IPS-18a (cell line): ENCODE measurements at regions not wholly inside any gene's neighbourhood (a gene's known extent, or its start where the extent isn't known, plus 50 kb on each side); places are given as distances from the start of the nearest gene placed in this dataset.

Experiments
- H3K27ac ChIP-seq: one replicate; pipeline ENCODE4 v1.5.1; 2013; ENCODE audit warnings: low read length
- H3K27me3 ChIP-seq: one replicate; pipeline ENCODE4 v1.6.1; 2013; ENCODE audit warnings: mild to moderate bottlenecking, low read length; ENCODE audit not compliant: control insufficient read depth, insufficient read depth
- H3K36me3 ChIP-seq: one replicate; pipeline ENCODE4 v1.6.1; 2013; ENCODE audit warnings: low read depth, low read length; ENCODE audit not compliant: control insufficient read depth
- H3K4me1 ChIP-seq: one replicate; pipeline ENCODE4 v1.6.1; 2013; ENCODE audit warnings: low read depth, low read length; ENCODE audit not compliant: control insufficient read depth
- H3K4me3 ChIP-seq: one replicate; pipeline ENCODE4 v1.5.1; 2013; ENCODE audit warnings: low read length
- H3K9ac ChIP-seq: one replicate; pipeline ENCODE4 v1.6.1; 2013; ENCODE audit warnings: mild to moderate bottlenecking, low read length, moderate library complexity
- H3K9me3 ChIP-seq: one replicate; pipeline ENCODE4 v1.6.1; 2013; ENCODE audit warnings: low read depth, low read length; ENCODE audit not compliant: control insufficient read depth

- Histone ChIP-seq H3K4me1 (no peaks in the 10 kb centered on the region), H3K27ac (no peak overlapping the region)
These were observed 218.5 kb upstream of the TTC14 start for GRCh38 chr3:180383332-180384020.

GRCh38 chr3:180390313-180390712 lies 211.7 kb upstream of the TTC14 start:
- Histone ChIP-seq H3K4me3 (no peak overlapping the region), H3K9me3 (no peaks in the 10 kb centered on the region), H3K27ac (no peak overlapping the region), H3K36me3 (no peaks in the 10 kb centered on the region), H3K4me1 (no peaks in the 10 kb centered on the region), H3K27me3 (no peaks in the 10 kb centered on the region), H3K9ac (no peak overlapping the region)

More at GRCh38 chr3:180383332-180384020, 218.5 kb upstream of the TTC14 start:
- Histone ChIP-seq H3K9me3 (no peaks in the 10 kb centered on the region), H3K4me3 (no peak overlapping the region), H3K36me3 (no peaks in the 10 kb centered on the region), H3K9ac (no peak overlapping the region), H3K27me3 (no peaks in the 10 kb centered on the region)

- no peak overlapping the region for H3K4me3 ChIP-seq
- H3K27ac ChIP-seq: no peak overlapping the region
- H3K9me3 ChIP-seq: no peaks in the 10 kb centered on the region
- H3K27me3 ChIP-seq: no peaks in the 10 kb centered on the region
- H3K4me1 ChIP-seq: no peaks in the 10 kb centered on the region
- no peaks in the 10 kb centered on the region for H3K36me3 ChIP-seq
- H3K9ac ChIP-seq: no peak overlapping the region
These were observed 211.0 kb upstream of the TTC14 start for GRCh38 chr3:180391001-180391400.

GRCh38 chr3:180401226-180401625 lies 200.7 kb upstream of the TTC14 start:
- H3K4me3 ChIP-seq: no peak overlapping the region
- no peak overlapping the region for H3K27ac ChIP-seq
- H3K9me3 ChIP-seq: no peaks in the 10 kb centered on the region
- no peaks in the 10 kb centered on the region for H3K27me3 ChIP-seq
- no peaks in the 10 kb centered on the region for H3K36me3 ChIP-seq
- no peaks in the 10 kb centered on the region for H3K4me1 ChIP-seq
- H3K9ac ChIP-seq: no peak overlapping the region

- Histone ChIP-seq H3K36me3 (no peaks in the 10 kb centered on the region), H3K27me3 (no peaks in the 10 kb centered on the region), H3K4me1 (no peaks in the 10 kb centered on the region), H3K9ac (no peak overlapping the region), H3K4me3 (no peak overlapping the region), H3K9me3 (no peaks in the 10 kb centered on the region), H3K27ac (no peak overlapping the region)
These were observed 199.4 kb upstream of the TTC14 start for GRCh38 chr3:180402471-180403073.

- Histone ChIP-seq H3K27ac (no peak overlapping the region), H3K9ac (no peak overlapping the region), H3K4me1 (no peaks in the 10 kb centered on the region), H3K27me3 (no peaks in the 10 kb centered on the region), H3K4me3 (no peak overlapping the region), H3K36me3 (no peaks in the 10 kb centered on the region), H3K9me3 (no peaks in the 10 kb centered on the region)
These were observed 198.8 kb upstream of the TTC14 start for GRCh38 chr3:180403156-180403555.

GRCh38 chr3:180408654-180409053 lies 193.3 kb upstream of the TTC14 start:
- no peak overlapping the region for H3K4me3 ChIP-seq
- no peak overlapping the region for H3K9ac ChIP-seq
- no peaks in the 10 kb centered on the region for H3K27me3 ChIP-seq
- no peaks in the 10 kb centered on the region for H3K9me3 ChIP-seq
- no peak overlapping the region for H3K27ac ChIP-seq
- no peaks in the 10 kb centered on the region for H3K4me1 ChIP-seq
- no peaks in the 10 kb centered on the region for H3K36me3 ChIP-seq

GRCh38 chr3:180409170-180409569 lies 192.8 kb upstream of the TTC14 start:
- no peaks in the 10 kb centered on the region for H3K4me1 ChIP-seq
- no peaks in the 10 kb centered on the region for H3K36me3 ChIP-seq
- no peaks in the 10 kb centered on the region for H3K27me3 ChIP-seq
- no peak overlapping the region for H3K4me3 ChIP-seq
- no peak overlapping the region for H3K27ac ChIP-seq
- H3K9me3 ChIP-seq: no peaks in the 10 kb centered on the region
- H3K9ac ChIP-seq: no peak overlapping the region

- H3K4me3 ChIP-seq: no peak overlapping the region
- no peaks in the 10 kb centered on the region for H3K9me3 ChIP-seq
- H3K27ac ChIP-seq: no peak overlapping the region
- no peaks in the 10 kb centered on the region for H3K4me1 ChIP-seq
- no peak overlapping the region for H3K9ac ChIP-seq
- no peaks in the 10 kb centered on the region for H3K36me3 ChIP-seq
- H3K27me3 ChIP-seq: no peaks in the 10 kb centered on the region
These were observed 192.1 kb upstream of the TTC14 start for GRCh38 chr3:180409883-180410282.

GRCh38 chr3:180414157-180414556 lies 187.8 kb upstream of the TTC14 start:
- H3K27ac ChIP-seq: no peak overlapping the region
- no peaks in the 10 kb centered on the region for H3K4me1 ChIP-seq
- H3K9me3 ChIP-seq: no peaks in the 10 kb centered on the region
- no peak overlapping the region for H3K9ac ChIP-seq
- no peaks in the 10 kb centered on the region for H3K27me3 ChIP-seq
- no peak overlapping the region for H3K4me3 ChIP-seq
- no peaks in the 10 kb centered on the region for H3K36me3 ChIP-seq

- H3K4me1 ChIP-seq: no peaks in the 10 kb centered on the region
- H3K27me3 ChIP-seq: no peaks in the 10 kb centered on the region
- no peak overlapping the region for H3K4me3 ChIP-seq
- H3K27ac ChIP-seq: no peak overlapping the region
- H3K9me3 ChIP-seq: no peaks in the 10 kb centered on the region
- no peaks in the 10 kb centered on the region for H3K36me3 ChIP-seq
- H3K9ac ChIP-seq: no peak overlapping the region
These were observed 185.8 kb upstream of the TTC14 start for GRCh38 chr3:180416111-180416594.

GRCh38 chr3:180417241-180417640 lies 184.7 kb upstream of the TTC14 start:
- Histone ChIP-seq H3K36me3 (no peaks in the 10 kb centered on the region), H3K9ac (no peak overlapping the region), H3K4me1 (no peaks in the 10 kb centered on the region), H3K4me3 (no peak overlapping the region), H3K9me3 (no peaks in the 10 kb centered on the region), H3K27me3 (no peaks in the 10 kb centered on the region), H3K27ac (no peak overlapping the region)
